Right kidney (tissue), 1 donor: ENCODE measurements at regions not wholly inside any gene's neighbourhood (a gene's known extent, or its start where the extent isn't known, plus 50 kb on each side); places are given as distances from the start of the nearest gene placed in this dataset.

Source experiments
- DNase-seq: peaks from one replicate; pipeline ENCODE4 v3.0.0-alpha.2; 2016

- no peak for DNase-seq
Observed at GRCh38 chr4:38565271-38566199, 98.5 kb upstream of the KLF3 start.

GRCh38 chr4:38566806-38567398 is 97.1 kb upstream of the KLF3 start:
- no peak for DNase-seq

GRCh38 chr4:38567457-38567856 is 96.5 kb upstream of the KLF3 start:
- DNase-seq, result no peak

GRCh38 chr4:38568768-38569167 is 95.2 kb upstream of the KLF3 start:
- DNase-seq, result no peak

GRCh38 chr4:38570647-38571276 is 93.2 kb upstream of the KLF3 start:
- no peak for DNase-seq

- DNase-seq, result no peak
Observed at GRCh38 chr4:38572793-38573192, 91.2 kb upstream of the KLF3 start.

GRCh38 chr4:38574559-38575333 is 89.3 kb upstream of the KLF3 start:
- no peak for DNase-seq

GRCh38 chr4:38576767-38577166 is 87.2 kb upstream of the KLF3 start:
- DNase-seq, result no peak

- no peak for DNase-seq
Observed at GRCh38 chr4:38577462-38577861, 86.5 kb upstream of the KLF3 start.

GRCh38 chr4:38581426-38582106 is 82.4 kb upstream of the KLF3 start:
- DNase-seq, result no peak

- no peak for DNase-seq
Observed at GRCh38 chr4:38582445-38582844, 81.6 kb upstream of the KLF3 start.

GRCh38 chr4:38582889-38583470 is 81.0 kb upstream of the KLF3 start:
- DNase-seq, result no peak

- no peak for DNase-seq
Observed at GRCh38 chr4:38585871-38586270, 78.1 kb upstream of the KLF3 start.

- no peak for DNase-seq
Observed at GRCh38 chr4:38587106-38587505, 76.9 kb upstream of the KLF3 start.

GRCh38 chr4:38590046-38590445 is 74.0 kb upstream of the KLF3 start:
- no peak for DNase-seq

GRCh38 chr4:38591617-38592337 is 72.2 kb upstream of the KLF3 start:
- DNase-seq, result no peak

- DNase-seq, result no peak
Observed at GRCh38 chr4:38598489-38598888, 65.5 kb upstream of the KLF3 start.

- DNase-seq, result no peak
Observed at GRCh38 chr4:38600575-38600974, 63.4 kb upstream of the KLF3 start.

- DNase-seq, result no peak
Observed at GRCh38 chr4:38601244-38601915, 62.6 kb upstream of the KLF3 start.

- DNase-seq, result no peak
Observed at GRCh38 chr4:38601916-38602291, 62.1 kb upstream of the KLF3 start.
